Fibroblast of peridontal ligament (primary cell): ENCODE measurements at regions not wholly inside any gene's neighbourhood (a gene's known extent, or its start where the extent isn't known, plus 50 kb on each side); places are given as distances from the start of the nearest gene placed in this dataset.
A peak's percentile ranks its signal among the peaks of the same experiment; 100 is the strongest.
"Not testable (repeated sequence)": the region's sequence is repeated elsewhere in the genome, so short reads cannot be mapped to it uniquely, and the experiment has no call there.

ENCODE experiments used
- DNase-seq: peaks from one replicate; pipeline ENCODE4 v3.0.0-alpha.2; 2010; ENCODE audit errors: extremely low read depth

DNA sequence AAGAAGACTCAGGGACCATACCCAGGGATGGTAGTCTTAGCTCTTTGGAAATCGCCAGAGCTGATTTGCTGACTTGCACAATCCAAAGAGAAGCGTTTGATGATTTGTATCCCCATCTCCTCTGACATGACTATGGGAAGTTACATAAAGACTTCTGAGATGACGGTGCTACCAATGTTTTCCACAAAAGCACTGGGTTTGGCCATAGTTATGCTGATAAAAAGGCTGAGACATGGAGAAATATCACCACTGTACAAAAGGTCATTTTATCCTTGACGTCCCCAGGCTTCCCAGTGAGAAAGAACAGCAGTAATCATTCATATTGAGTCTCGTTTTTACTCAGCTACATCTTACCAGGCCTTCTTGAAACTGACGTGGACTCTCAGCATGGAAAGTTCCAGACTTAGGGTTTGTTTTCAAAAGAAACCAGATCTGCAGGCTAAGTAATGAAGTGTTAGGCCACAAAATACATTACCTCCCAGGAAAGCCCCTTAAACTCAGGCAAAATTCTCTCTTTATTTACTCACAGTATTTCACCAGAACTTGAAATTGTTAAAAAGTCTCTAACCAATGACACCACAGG is 370.3 kb upstream of the JARID2 start:
- no peak for DNase-seq

DNA sequence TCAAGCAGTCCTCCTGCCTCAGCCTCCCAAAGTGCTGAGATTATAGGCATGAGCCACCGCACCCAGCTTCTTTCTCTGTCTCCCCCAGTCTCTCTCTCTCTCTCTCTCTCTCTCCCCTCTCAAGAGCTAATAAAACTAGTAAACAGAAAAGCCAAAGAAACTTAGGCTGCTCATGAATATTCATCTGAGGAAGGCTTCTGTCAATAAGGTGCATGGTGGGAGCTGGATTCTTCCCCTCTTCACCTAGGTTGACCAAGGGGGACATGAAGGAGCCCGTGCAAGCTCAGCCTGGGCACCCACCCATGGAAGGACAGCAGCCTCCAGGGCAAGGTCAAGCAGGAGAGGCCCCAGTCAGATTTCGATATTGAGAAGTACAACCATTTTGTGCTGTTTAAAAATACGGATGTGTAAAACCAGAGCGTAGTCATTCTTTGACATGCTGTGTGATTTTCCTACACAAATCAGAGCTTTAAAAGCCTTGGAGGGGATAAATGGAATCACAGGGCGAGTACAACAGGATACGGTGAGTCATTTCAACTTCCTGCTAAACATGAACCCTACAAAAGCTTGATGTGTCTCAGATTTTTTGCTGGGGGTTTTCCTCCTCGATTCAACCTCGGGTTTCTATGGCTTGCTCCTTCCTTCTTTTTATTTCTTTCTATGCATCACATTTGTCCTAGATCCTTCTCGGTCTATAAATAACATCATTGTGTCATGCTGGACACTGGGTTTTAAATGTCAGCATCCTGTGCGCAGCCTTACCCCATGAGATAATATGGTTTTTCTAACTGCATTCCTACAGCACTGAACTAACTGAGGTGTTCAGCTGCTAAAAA is 368.9 kb upstream of the JARID2 start:
- peak; percentile 65 for DNase-seq

DNA sequence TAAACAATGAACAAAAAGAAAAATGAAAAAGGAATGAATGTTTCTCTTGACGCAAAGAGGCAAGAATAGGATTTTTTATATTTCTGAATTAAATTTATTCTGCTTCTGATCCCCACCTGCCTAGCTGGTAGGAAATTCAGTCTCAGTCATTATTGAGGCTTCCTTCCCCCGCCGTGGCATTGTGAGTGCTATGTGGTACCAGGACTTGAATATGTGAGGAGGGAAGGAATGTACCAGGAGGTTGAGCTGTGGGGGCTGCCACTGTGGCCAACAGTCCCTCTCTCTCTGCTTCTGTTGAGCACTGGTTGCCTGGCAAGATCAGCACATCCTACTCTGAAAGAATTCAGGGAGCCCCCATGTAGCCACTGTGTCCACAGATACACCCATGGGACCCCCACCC is 368.1 kb upstream of the JARID2 start:
- no peak for DNase-seq

DNA sequence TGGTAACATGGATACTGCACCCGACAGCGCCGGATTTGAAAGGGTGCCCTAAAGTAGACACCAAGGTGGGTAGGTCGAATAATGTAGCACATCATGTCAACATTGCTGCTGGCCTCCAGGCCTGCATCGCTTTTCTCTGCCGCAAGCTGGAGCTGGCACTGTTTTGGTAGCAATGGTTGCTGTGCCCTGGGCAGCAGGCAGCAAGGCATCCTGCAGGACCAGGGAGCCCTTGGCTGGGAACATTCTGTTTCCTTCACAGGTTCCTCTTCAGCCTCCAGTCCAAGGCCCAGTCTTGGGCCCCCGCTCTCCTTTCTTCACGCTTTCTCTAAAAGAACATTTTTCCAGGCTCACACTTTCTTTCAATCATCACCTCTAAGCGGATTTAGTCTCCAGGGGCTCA is 365.8 kb upstream of the JARID2 start:
- no peak for DNase-seq

DNA sequence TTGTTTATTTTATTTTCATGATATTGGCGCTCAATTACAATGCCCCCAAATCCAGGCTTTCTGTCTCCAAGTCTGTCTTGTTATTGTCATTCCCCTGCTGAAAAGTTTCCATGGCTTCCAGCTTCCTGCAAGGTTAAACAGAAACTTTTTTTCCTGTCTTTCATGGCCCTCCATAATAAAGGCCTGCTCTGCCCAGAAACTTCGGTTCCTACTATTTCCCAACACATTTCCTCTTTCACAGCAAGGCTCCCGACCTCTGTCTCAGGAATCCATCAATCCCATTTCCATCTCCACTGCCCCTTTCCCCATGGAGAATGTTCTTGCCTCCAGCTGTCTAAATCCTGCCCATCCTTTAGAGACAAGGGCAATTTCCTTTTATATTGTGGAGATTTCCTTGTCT is 365.2 kb upstream of the JARID2 start:
- no peak for DNase-seq

DNA sequence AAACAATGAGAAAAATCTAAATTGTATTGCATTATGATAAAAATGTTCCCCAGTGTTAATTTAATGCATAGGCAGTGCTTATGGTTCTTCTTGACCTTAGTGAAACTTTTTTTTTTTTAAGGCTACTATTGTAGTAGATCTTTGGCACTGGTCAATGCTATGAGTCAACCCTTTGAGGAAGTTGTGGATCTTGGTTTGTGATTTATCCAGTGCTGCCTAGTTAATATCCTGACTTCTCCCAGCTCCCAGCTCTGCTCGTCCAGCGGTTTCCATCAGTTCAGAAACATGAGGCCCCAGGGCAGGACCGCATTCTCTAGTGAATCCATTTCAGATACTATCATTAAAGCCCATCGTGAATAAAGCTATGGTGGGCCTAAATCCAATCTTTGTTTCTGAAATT is 364.5 kb upstream of the JARID2 start:
- peak; percentile 81 for DNase-seq

DNA sequence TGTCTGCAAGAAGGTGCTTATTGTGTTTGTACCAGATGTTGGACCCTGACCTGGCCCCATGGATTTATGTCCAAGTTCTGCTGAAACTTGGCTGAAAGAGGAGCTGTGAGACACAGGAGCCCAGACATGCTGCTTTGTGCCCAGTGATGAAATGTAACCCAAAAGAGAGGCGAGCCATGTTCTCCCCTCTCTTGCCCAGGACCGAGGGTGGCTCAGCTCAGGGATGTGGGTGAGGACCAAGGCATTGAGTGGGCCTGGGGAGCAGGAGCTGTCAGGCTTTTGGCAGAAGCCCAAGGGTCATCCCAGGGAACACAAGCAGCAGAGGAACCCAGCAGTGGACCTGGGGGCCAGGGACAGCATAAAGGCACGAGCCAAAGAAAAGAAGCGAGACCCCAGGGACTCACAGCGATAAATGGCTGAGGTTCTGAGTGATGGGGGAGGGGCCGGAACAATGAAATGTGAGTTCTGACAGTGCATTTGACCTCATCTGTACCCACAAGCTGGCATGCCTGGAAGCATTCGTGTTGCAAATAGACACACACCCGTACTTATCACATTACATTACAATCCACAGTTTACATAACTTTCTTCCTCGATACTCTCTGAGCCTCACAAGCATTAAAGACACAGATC is 363.4 kb upstream of the JARID2 start:
- peak; percentile 72 for DNase-seq

DNA sequence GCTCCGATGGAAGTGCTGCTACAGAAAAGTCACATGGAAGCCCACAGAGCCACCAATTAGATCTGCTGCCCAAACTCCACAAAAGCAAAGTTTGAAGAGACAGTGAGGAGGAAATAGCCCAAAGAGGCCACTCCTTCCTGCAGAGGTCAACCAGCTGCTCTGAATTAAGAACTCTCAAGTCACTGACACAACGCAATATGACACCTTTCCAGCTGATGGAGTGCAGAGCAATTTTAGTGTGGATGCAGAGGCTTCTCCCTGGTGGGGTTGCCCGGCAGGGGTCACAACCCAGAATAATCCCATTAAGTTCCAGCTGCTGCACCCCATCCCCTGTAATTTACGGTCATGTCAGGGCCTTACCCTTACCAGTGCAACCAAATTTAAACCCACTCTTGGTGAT is 361.9 kb upstream of the JARID2 start:
- DNase-seq = peak; percentile 71

DNA sequence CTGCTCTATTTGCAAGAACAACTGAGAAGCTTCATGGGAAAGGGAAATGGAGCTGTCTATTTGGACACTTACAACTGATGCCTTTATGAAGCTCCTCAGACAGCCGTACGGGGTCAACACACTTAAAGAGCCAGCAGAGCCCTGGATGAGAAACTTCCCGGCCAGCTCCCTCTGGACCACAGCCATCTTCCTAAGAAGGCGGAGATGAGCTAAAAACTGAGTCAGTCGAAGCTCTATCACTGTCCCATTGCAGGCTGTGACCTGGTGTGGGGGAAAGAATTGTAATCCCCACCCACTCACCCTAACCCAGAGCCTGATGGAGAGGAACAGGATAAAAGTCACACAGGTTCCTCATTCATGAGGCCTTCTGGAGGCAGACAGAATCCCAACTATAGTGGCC is 360.4 kb upstream of the JARID2 start:
- no peak for DNase-seq

DNA sequence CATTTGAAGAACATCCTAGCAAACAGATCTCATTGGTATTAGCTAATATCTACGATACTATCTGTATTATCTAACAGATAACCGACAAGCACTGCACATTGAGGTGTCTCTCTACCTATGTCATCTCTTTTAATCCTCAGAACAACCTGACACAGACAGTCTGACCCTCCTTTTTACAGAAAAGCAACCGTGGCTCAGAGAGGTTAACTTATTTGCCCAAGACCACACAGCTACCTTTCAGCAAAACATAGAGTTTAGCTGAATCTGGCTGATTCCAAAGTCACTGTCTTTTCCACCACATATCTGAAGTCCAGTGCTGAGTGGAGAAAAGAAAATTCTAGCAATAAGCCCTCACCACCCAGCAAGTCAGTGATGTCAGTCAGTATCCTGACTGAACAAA is 358.7 kb upstream of the JARID2 start:
- DNase-seq = no peak

DNA sequence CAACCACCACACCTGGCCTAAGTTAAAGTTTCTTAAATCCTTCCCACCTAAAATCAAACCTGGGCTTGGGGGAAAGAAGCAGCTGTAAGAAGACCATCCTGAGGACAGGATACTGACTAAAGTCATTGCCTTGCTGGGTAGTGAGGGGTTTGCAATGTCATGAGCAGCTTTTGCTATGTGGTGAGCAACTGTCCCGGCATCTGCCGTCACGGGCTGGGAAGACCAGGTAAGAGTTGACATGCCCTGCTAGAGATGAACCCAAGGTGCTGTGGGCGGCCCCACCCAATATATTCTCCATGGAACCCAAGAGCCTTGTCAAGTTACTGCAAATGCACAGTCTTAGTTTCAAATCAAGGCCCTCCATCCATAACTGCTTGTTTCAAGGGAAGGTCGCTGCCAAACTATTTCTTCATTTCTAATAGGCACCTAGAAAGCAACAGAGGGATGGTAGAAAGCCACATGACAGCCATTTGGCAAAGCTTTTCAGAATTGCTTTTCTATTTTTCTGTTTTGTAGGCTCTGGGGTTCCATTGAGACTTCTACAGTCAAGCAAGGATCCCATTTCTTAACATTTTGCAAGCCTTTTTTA is 357.8 kb upstream of the JARID2 start:
- no peak for DNase-seq

DNA sequence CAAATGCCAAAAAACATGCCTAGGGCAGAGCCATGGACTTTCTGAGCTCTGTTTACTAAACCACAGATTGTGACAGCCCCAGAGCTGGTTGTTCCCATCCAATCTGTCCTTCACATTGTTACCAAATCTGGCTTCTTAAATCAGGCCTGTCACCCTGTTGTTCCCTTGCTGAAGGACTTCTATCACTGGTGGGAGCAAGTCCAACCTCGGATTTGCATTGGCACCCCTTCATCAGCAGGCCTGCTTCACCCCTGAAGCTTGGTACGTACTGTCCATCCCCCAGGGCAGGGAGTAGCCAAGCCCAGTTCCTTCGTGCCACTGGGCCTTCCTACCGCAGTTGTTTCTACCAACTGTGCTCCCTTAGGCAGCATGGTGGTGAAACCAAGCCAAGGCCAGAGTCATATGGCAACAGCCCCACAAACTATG is 357.3 kb upstream of the JARID2 start:
- DNase-seq = no peak

DNA sequence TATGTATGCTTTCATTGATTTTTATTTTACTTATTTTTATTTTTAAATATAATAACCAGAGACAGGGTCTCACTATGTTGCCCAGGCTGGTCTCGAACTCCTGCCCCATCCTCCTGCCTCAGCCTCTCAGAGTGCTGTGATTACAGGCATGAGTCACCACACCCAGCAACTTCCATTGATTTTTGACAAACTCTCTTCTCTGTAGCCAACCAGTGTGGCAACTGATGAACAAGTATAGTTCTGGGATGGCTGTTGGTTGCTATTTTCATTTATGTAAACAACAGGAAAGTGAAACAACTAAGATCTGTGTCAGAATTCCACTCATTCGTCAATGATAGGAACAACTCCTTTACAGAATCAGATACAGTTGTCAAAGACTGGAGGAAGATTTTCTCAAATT is 356.7 kb upstream of the JARID2 start:
- peak; percentile 79 for DNase-seq

DNA sequence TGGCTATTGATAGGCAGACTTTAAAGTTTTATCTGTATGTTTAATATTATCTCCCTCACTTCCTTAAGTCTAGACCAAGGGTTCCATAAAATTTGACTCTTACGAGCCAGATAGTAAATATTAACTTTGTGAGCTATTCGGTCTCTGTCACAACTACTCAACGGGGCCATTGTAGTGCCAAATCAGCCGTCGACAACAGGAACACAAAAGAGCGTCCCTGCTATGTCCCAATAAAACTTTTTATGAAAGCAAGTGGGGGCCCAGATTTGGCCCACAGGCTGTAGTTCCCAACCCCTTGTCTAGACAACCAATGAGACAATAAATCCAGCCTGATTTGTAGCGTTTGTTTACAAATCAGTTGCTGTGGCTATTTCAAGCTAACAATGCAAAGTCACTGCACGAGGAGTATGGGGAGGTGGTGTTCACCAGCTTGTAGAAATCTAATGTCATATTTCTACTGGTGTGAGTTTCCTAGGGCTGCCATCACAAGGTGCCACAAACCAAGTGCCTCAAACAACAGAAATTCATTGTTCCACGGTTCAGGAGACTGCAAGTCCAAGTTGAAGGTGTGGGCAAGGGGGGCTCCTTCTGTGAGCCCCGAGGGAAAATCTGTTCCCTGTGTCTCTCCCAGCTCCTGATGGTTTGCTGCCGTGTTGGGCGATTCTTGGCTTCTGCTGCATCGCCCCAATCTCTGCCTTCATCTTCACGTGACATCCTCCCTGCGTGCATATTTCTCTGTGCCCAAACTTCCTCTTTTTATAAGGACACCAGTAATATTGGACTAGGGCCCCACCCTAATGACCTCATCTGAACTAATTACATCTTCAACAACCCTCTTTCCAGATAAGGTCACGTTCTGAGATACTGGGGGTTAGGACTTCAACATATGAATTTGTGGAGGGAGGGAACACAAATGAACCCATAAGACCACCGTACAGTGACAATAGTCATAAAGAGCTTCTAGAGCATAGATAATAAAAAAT is 356.0 kb upstream of the JARID2 start:
- DNase-seq = no peak

DNA sequence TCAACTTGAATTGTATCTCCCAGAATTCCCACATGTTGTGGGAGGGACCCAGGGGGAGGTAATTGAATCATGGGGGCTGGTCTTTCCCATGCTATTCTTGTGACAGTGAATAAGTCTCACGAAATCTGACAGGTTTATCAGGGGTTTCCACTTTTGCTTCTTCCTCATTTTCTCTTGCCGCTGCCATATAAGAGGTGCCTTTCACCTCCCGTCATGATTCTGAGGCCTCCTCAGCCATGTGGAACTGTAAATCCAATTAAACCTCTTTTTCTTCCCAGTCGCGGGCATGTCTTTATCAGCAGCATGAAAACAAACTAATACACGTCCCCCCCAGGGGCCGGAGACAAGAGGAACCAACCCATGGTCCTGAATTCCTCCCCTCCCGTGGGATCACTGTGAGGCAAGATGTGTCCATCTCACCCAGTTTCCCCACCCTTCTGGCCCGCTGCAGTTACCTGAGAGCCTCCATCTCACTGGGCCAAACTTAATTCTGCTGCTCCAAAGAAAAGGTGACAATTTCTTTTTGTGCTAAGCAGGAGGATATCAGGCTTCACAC is 354.0 kb upstream of the JARID2 start:
- not testable (repeated sequence) for DNase-seq

DNA sequence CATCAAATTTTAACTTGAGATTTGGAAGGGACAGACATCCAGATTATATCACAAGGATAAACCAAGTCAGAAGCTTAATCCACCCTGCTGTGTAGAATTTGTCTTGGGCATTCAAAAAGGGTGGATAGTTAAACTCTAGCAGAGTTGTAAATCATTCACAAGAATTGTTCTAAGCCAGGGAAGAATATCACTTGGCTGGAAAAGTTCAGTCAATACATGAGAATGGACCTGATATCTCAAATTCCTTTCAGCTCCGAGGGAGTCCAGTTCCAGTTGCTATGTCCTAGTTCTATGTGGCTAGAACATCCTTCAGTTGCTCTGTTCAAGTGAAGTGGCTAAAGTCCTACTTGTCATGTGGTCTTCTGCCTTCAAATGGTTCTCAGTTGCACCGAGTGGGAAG is 351.8 kb upstream of the JARID2 start:
- no peak for DNase-seq

DNA sequence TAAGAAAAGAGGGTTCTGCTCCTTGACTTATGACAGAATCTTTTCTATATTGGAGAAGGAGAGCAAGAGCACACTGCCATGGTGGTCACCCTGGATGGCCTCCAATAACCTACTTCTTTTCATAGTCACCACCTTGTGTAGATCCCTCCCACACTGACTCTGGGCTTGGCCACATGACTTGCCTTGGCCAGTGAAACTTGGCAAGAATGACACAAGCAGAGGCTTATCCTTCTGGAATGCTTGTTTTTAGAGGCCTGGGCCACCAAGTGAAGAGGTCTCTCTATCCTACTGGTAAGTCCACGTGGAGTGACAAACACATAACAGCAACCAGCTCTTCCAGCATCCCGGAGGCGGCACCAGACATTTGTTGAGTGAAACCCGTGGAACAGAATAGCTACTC is 349.4 kb upstream of the JARID2 start:
- DNase-seq = no peak

DNA sequence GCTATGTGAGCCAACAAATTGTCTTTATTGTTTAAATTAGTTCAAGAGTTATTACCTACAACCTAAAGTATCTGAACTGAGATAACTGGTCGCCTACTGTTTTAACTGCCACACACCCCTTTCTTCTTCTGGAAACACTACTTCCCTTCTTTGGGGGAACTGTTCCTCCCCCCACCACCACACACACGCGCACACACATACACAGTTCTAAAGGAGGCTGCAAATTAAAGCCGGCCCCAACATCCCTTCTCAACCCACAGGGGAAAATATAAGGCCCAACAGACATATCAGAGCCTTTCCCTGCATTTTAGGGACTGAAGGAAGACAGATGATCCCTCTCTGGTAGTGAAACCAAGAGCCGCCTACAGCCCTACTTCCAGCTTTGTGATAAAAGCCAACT is 348.0 kb upstream of the JARID2 start:
- no peak for DNase-seq

DNA sequence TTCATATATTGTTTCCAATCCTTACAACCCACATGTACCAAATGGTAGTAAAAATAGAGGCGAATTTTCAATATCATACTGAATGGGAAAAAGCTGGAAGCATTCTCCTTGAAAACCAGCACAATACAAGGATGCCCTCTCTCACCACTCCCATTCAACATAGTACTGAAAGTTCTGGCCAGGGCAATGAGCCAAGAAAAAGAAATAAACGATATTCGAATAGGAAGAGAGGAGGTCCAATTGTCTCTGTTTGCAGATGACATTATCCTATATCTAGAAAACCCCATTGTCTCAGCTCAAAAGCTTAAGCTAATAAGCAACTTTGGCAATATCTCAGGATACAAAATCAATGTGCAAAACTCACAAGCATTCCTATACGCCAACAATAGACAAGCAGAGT is 346.4 kb upstream of the JARID2 start:
- not testable (repeated sequence) for DNase-seq

DNA sequence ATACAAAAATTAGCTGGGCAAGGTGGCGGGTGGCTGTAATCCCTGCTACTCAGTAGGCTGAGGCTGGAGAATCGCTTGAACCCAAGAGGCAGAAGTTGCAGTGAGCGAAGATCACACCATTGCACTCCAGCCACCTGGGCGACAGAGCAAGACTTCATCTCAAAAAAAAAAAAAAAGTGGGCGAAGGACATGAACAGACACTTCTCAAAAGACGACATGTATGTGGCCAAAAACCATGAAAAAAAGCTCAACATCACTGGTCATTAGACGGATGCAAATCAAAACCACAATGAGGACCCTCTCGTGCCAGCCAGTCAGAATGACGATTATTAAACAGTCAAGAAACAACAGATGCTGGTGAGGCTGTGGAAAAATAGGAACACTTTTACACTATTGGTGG is 344.9 kb upstream of the JARID2 start:
- no peak for DNase-seq
